Fibroblast of skin of scalp (primary cell): ENCODE measurements at regions not wholly inside any gene's neighbourhood (a gene's known extent, or its start where the extent isn't known, plus 50 kb on each side); places are given as distances from the start of the nearest gene placed in this dataset.
A peak's percentile ranks its signal among the peaks of the same experiment; 100 is the strongest.

Experiments
- DNase-seq: peaks from one replicate; pipeline ENCODE4 v3.0.0-alpha.2; 2013

DNA sequence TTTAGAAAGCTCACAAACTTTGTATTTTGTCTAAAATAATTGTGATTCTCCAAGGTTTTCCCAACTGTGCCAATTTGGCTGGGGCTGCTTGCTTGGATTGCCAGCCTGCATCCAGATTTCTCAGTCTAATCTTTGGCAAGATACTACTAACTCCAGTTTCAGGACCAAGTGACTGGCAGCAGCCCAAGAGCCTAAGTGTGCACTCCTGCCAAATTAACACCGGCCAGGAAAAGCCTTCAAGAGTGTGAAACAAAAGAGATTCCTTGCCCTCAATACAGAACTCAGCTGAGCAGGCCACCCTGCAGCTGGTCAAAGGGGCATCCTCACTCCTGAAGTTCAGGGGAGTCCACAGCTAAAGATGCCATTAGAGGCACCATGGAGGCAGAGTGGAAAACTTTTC, 589.0 kb upstream of the ACVR2A start:
- DNase-seq, result no peak

DNA sequence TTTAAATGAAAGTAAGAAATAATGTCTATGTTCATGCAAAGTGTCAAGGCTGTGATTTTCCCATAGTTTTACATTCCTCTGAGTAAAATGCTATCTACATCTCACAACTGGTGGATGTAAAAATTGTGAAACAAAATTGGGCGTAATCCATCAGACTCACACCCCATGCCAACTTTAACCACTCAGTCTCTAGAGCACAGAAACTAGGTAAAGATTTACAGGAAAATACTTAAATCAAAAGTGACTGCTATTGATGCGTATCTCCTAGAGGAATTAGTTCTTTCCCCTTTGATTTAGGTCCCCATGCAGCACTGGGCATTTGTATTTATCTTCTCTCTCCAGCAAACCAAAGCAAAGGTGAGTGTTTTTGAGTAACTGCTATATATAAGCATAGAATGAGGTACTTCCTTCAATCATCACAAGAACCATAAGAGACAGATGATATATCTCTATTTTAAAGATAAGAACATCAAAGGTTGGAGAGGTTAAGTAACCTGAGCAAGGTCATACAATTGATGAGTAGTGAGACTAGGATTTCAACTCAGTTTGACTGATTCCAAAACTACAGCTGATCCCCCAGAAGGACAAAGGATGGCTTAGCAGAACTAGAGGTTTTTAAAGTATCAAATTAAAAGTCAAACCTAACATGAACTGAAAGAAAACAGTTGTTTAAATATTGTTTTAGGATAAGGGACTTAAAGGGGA, 594.0 kb upstream of the ACVR2A start:
- no peak for DNase-seq

GRCh38 chr2:147247749-147248148, 597.1 kb upstream of the ACVR2A start:
- no peak for DNase-seq

DNA sequence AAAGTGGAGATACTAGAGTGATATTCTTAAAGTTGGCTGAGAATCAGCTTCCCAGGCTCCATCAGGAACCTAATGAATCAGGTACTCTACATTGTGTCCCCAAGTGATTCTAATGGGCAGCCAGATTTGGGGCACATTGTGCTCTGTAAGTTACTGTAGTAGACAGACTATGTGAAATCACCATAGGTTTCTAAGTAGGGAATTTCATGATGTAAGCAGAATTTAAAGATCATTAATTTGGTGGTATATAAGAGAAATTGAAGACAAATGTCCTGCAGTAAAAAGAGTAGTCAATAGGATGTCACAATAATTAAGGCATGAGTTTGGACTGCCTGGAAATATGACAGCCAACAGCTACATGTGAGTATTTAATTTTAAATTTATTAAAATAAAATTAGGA, 602.4 kb upstream of the ACVR2A start:
- no peak for DNase-seq

- no peak for DNase-seq
Measured at GRCh38 chr2:147236601-147237000, 608.2 kb upstream of the ACVR2A start.

- no peak for DNase-seq
Measured at GRCh38 chr2:147232225-147232669, 612.6 kb upstream of the ACVR2A start.

- no peak for DNase-seq
Measured at GRCh38 chr2:147231607-147232006, 613.2 kb upstream of the ACVR2A start.

GRCh38 chr2:147231081-147231480, 613.7 kb upstream of the ACVR2A start:
- DNase-seq, result no peak

DNA sequence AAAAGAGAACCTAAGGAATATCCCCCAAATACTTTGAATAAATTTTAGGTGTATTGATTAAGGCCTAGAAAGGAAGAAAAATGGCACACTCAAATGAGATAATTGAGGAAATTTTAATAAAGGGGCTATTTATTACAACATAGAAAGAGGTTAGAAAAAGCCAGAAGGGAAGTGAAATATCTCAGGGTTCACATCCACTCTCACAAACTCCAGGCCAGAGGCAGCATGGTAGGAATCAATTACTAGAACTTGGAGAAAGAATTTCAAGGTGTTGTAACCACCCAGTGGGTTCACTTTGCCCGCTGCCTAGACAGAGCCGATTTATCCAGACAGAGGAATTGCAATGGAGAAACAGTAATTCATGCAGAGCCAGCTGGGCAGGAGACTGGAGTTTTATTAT, 617.5 kb upstream of the ACVR2A start:
- no peak for DNase-seq

- DNase-seq, result no peak
Measured at GRCh38 chr2:147224070-147224469, 620.8 kb upstream of the ACVR2A start.

DNA sequence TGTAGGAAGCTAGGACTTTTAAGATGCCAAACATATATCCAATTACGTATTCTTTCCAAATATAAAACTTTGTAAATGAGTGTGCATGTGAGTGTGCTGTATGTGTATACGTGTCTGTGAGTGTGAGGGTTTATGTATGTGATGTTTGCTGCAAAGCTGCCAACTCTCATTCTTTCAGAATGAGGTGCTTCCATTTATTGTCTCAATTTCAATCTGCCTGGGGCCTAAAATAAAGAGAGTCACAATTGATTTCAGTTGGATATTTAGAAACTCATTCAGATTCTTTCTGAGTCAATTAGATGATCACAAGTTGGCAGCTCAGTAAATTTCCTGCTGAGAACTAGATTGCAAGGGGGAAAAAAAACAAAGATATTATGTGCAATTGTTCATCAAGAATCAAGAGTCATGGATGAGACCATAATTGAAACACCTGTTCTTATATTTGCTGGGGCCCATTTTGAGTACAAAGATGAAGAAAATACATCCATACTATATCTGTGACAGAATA, 621.2 kb upstream of the ACVR2A start:
- no peak for DNase-seq

- no peak for DNase-seq
Measured at GRCh38 chr2:147223119-147223518, 621.7 kb upstream of the ACVR2A start.

GRCh38 chr2:147222506-147222905, 622.3 kb upstream of the ACVR2A start:
- DNase-seq, result no peak

DNA sequence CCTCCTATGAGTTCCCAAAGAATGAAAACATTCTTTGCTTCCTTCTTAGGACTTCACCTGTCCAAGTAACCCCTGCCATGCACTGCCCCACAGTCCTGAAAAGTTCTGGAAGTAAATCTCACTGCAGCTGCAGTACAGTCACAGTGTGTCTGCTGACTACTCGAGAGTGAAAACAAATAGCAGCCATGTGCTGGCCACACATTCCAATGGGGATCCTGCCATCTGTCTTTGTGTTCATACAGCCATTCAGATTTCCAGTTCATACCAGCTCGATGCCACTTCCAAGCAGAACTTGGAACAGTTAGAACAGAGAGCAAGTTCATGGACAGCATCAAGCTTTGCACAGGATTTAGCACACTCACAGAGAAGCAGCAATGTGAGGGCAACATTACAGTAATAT, 629.9 kb upstream of the ACVR2A start:
- no peak for DNase-seq

DNA sequence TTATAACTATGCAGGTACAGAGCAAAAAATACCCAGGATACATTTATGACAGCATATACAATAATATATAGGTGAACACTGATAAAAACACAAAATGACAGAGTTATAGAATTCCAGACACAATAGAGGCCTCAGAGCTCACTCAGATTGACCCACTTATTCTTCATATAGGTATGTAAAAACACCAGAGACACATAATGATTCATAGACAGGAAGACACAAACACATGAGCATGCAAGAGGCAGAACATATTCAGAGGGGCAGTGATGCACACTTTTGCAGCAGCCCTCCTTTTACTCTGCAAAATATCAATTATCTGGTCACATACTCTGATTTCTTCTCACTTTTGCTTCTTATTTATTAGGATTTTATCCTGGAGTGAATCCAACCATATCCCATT, 633.3 kb upstream of the ACVR2A start:
- DNase-seq, result no peak

DNA sequence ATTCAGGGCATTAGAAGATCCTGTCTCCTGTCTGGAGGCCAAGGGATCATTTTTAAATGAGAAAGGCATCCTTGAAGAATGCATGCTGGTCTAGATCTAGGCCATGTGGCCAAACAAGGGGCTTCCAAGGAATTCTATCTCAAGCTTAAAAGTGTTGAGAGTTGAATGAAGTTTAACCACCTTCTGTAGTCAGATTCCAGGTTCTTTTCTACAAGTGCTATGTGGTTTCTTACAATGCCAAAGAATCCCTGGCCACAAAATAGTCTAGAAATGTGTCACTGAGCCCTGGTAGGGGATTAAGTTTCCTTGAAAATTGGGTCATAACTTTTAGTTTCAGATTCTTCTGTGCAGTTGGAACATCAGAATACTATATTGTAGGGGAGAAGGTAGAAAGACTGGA, 640.7 kb upstream of the ACVR2A start:
- DNase-seq, result peak; percentile 73

DNA sequence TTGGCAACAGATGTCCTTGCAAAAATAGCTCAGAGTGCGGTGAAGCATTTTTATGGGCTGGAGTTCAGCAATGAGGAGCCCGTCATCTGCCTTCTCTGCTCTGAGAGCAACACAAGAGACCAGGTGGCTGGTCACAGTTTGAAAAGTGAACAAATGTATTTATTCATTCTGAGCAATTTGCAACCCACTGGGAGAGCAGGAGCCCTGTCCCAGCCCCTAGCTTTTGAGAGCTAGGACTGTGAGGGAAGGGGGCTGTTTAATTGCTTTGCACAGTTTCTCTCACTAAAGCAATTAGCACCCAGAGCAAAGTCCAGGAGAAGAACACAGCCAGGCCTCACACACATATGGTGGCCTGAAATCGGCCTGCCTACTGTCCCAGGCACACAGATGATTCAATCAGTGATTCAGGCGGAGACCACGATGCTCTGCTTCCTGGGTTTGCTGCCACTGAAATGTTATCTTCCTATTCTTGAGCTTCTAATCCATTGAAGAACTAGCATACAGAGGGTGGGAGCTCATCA, 646.1 kb upstream of the ACVR2A start:
- DNase-seq, result no peak

- DNase-seq, result no peak
Measured at GRCh38 chr2:147197754-147198483, 646.9 kb upstream of the ACVR2A start.

DNA sequence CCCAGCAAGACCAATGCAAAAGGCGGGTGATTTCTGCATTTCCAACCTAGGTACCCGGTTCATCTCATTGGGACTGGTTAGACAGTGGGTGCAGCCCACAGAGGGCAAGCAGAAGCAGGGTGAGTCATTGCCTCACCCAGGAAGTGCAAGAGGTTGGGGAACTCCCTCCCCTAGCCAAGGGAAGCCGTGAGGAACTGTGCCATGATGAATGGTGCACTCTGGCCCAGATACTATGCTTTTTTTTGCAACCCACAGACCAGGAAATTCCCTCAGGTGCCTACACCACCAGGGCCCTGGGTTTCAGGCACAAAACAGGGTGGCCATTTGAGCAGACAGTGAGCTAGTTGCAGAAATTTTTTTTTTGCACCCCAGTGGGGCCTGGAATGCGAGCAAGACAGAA, 662.6 kb upstream of the ACVR2A start:
- no peak for DNase-seq

GRCh38 chr2:147181351-147182029, 663.3 kb upstream of the ACVR2A start:
- no peak for DNase-seq

- DNase-seq, result no peak
Measured at GRCh38 chr2:147177071-147177857, 667.6 kb upstream of the ACVR2A start.

- DNase-seq, result no peak
Measured at GRCh38 chr2:147174824-147175254, 670.0 kb upstream of the ACVR2A start.
